ENCODE measurements at regions not wholly inside any gene's neighbourhood (a gene's known extent, or its start where the extent isn't known, plus 50 kb on each side); places are given as distances from the start of the nearest gene placed in this dataset.

- no peak for TF ChIP-seq CTCF (IDR thresholded peaks at IDR 0.05; ENCODE audit: insufficient read depth, low read depth, low read length, missing control alignments)
- DNase-seq (ENCODE audit: low read depth), result no peak
These were observed 297.7 kb downstream of the DEPDC1B start for GRCh38 chr5:60402161-60402785.

GRCh38 chr5:60401526-60401925 lies 298.4 kb downstream of the DEPDC1B start:
- no peak for DNase-seq (ENCODE audit: low read depth)
- TF ChIP-seq CTCF (IDR thresholded peaks at IDR 0.05; ENCODE audit: insufficient read depth, low read depth, low read length, missing control alignments), result no peak

More at GRCh38 chr5:60402161-60402785, 297.7 kb downstream of the DEPDC1B start:
- H3K4me3 ChIP-seq (ENCODE audit: low read length), result no peak overlapping the region

GRCh38 chr5:60399507-60399906 lies 300.5 kb downstream of the DEPDC1B start:
- no peak for TF ChIP-seq CTCF (IDR thresholded peaks at IDR 0.05; ENCODE audit: insufficient read depth, low read depth, low read length, missing control alignments)
- DNase-seq (ENCODE audit: low read depth), result no peak
- no peak overlapping the region for H3K4me3 ChIP-seq (ENCODE audit: low read length)

More at GRCh38 chr5:60401526-60401925, 298.4 kb downstream of the DEPDC1B start:
- no peak overlapping the region for H3K4me3 ChIP-seq (ENCODE audit: low read length)

- no peak overlapping the region for H3K4me3 ChIP-seq (ENCODE audit: low read length)
- no peak for DNase-seq (ENCODE audit: low read depth)
- no peak for TF ChIP-seq CTCF (IDR thresholded peaks at IDR 0.05; ENCODE audit: insufficient read depth, low read depth, low read length, missing control alignments)
These were observed 304.1 kb downstream of the DEPDC1B start for GRCh38 chr5:60395712-60396329.

- H3K4me3 ChIP-seq (ENCODE audit: low read length), result no peak overlapping the region
- DNase-seq (ENCODE audit: low read depth), result no peak
- TF ChIP-seq CTCF (IDR thresholded peaks at IDR 0.05; ENCODE audit: insufficient read depth, low read depth, low read length, missing control alignments), result no peak
These were observed 312.9 kb downstream of the DEPDC1B start for GRCh38 chr5:60387051-60387440.

GRCh38 chr5:60386436-60387050 lies 313.4 kb downstream of the DEPDC1B start:
- no peak for DNase-seq (ENCODE audit: low read depth)
- TF ChIP-seq CTCF (IDR thresholded peaks at IDR 0.05; ENCODE audit: insufficient read depth, low read depth, low read length, missing control alignments), result no peak
- H3K4me3 ChIP-seq (ENCODE audit: low read length), result no peak overlapping the region
